HepG2 (cell line): ENCODE measurements at regions not wholly inside any gene's neighbourhood (a gene's known extent, or its start where the extent isn't known, plus 50 kb on each side); places are given as distances from the start of the nearest gene placed in this dataset.

Source experiments
- ATF2 ChIP-seq: sonication (generic); formaldehyde crosslinking; IDR thresholded peaks from 2 replicates; pipeline ENCODE4 v1.4.0; 2020; ENCODE audit warnings: missing genetic modification reagents
- CEBPB ChIP-seq: IDR thresholded peaks from 2 replicates; pipeline ENCODE4 v1.6.1; 2011; ENCODE audit warnings: low read depth, low read length, improper control_type of control experiment, borderline replicate concordance
- CTCF ChIP-seq: sonication (generic); formaldehyde crosslinking; IDR thresholded peaks from 2 replicates; pipeline ENCODE4 v1.5.0; 2020; ENCODE audit warnings: mild to moderate bottlenecking, missing genetic modification reagents, moderate library complexity
- EZH2 ChIP-seq: conservative IDR thresholded peaks from 2 replicates; pipeline ENCODE4 v1.6.1; 2012; ENCODE audit warnings: mild to moderate bottlenecking, low read depth, low read length, moderate library complexity
- FOSL2 ChIP-seq: sonication (generic); formaldehyde crosslinking; IDR thresholded peaks from 2 replicates; pipeline ENCODE4 v1.4.0; 2020; ENCODE audit warnings: missing genetic modification reagents
- GRHL1 ChIP-seq: sonication (generic); formaldehyde crosslinking; conservative IDR thresholded peaks from 2 replicates; pipeline ENCODE4 v1.8.0; 2022; ENCODE audit warnings: missing genetic modification reagents
- HNRNPUL1 ChIP-seq: fragments of 200-400 bp; formaldehyde crosslinking; IDR thresholded peaks from 2 replicates; pipeline ENCODE4 v1.6.1; 2017; ENCODE audit warnings: low read depth, mild to moderate bottlenecking, low read length, moderate library complexity
- JUND ChIP-seq: sonication (generic); formaldehyde crosslinking; IDR thresholded peaks from 2 replicates; pipeline ENCODE4 v1.8.0; 2022; ENCODE audit warnings: mild to moderate bottlenecking, missing genetic modification reagents
- KLF6 ChIP-seq: IDR thresholded peaks from 2 replicates; pipeline ENCODE4 v1.8.0; 2016; ENCODE audit warnings: missing biosample characterization, missing genetic modification reagents
- PHB2 ChIP-seq: fragments of 450-650 bp; IDR thresholded peaks from 2 replicates; pipeline ENCODE4 v1.6.1; 2018; ENCODE audit not compliant: partially characterized antibody
- POLR2A ChIP-seq, 2 experiments: IDR thresholded peaks; 2 replicates each; pipeline ENCODE4 v1.6.1; 2011; ENCODE audit warnings: low read depth in 2 of 2, low read length in 2 of 2, mild to moderate bottlenecking in 1 of 2, moderate library complexity in 1 of 2; ENCODE audit not compliant: insufficient read depth in 1 of 2
- UBTF ChIP-seq: sonication (generic); formaldehyde crosslinking; IDR thresholded peaks from 2 replicates; pipeline ENCODE4 v1.4.0; 2020; ENCODE audit warnings: mild to moderate bottlenecking, missing genetic modification reagents
- ZBTB38 ChIP-seq: sonication (generic); formaldehyde crosslinking; IDR thresholded peaks from 2 replicates; pipeline ENCODE4 v1.5.1; 2020; ENCODE audit warnings: mild to moderate bottlenecking, missing genetic modification reagents
- ZNF580 ChIP-seq: IDR thresholded peaks from 2 replicates; pipeline ENCODE4 v1.6.1; 2016; ENCODE audit warnings: low read depth, borderline replicate concordance

GRCh38 chr7:16326106-16326505 lies 95.2 kb downstream of the CRPPA start:
- no peak for TF ChIP-seq POLR2A (IDR thresholded peaks at IDR 0.05; ENCODE audit: insufficient read depth in 1 of 2, low read depth in 2 of 2, low read length in 2 of 2)
- no peak for TF ChIP-seq JUND (CRISPR knock-in tag)
- TF ChIP-seq CTCF (CRISPR knock-in tag) = no peak
- no peak for TF ChIP-seq HNRNPUL1
- no peak for TF ChIP-seq ZNF580
- TF ChIP-seq KLF6 = no peak
- no peak for TF ChIP-seq PHB2
- no peak for TF ChIP-seq ZBTB38
- TF ChIP-seq CEBPB = no peak
- TF ChIP-seq EZH2 = no peak
- TF ChIP-seq ATF2 (CRISPR knock-in tag) = no peak
- no peak for TF ChIP-seq UBTF (CRISPR knock-in tag)
- no peak for TF ChIP-seq GRHL1
- no peak for TF ChIP-seq FOSL2 (CRISPR knock-in tag)
